HG02943 (cell line): ENCODE measurements at regions not wholly inside any gene's neighbourhood (a gene's known extent, or its start where the extent isn't known, plus 50 kb on each side); places are given as distances from the start of the nearest gene placed in this dataset.

Source experiments
- ATAC-seq: cut with Tn5 transposase; IDR thresholded peaks from one replicate; pipeline ENCODE4 v1.9.1; 2021; ENCODE audit warnings: mild to moderate bottlenecking, low read depth, moderate library complexity; ENCODE audit not compliant: unreplicated experiment

DNA sequence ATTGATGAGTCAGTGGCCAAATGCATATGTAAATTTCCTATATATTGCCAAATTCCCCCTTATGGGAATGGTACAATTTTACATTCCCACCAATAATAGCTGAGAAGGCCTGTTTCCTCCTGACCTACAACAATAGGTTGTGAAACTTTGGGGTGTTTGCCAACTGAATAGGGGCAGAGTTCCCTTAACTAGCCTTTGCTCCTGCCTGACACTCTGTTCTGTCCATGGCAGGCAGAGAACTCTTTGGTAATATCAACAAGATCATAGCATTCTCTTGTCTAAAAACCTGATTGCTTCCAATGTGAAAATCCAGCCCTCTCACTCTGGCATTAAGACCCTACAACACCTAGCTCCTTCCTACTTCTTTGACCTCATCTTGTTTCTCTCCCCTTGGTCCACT lies 149.7 kb downstream of the HAPSTR1 start:
- ATAC-seq = no peak

DNA sequence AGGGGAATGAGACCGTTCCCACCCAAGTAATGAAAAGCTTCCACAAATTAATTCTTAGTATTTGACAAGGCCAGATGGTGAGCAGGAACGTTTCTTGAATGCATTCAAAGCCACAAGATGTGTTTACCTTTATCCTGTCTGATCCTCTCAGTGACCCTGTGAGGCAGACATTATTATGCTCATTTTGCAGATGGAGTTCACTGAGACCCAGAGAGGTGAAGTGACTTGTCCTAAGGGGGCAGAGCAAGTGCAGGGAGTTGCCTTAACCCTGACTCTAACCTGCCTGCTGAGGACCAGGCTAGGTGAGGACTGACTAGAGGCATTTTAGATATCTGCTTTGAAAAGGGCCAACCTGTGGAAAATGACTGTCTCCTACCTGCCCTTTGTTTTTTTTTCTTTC lies 156.7 kb downstream of the HAPSTR1 start:
- ATAC-seq = no peak

DNA sequence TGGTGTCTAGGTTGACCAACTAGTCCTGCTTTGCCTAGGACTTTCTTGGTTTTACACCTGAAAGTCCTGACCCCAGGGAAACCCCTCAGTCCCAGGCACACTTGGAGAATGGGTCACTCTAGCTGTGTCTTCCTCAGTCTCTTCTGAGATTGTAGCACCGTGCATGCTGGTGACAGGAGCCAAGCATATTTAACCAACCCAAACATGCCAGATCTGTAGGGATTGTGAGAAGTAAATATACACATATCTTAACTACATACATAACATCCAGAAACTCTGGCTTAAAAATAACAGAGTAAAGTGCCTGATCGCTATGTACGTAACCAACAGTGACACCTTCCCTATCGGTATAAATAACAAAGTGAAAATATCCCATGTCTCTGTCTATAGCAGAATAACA lies 158.1 kb downstream of the HAPSTR1 start:
- ATAC-seq = no peak

DNA sequence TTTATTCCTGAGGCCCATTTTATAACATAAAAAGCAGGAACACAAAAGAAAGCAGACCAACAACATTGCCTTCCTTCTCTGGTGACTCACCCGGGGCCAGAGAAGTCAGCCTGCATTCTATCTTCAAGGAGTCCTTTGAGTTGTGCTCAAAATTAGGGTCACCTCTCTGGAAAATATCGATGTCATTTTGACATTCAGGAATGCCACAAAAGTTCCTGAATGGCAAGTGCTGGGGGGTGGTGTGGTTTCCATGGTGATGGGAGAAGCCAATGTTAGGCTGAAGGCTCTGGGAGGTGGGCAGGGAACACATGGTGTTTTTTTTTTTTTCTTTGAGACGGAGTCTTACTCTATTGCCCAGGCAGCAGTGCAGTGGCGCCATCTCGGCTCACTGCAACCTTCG lies 159.6 kb downstream of the HAPSTR1 start:
- no peak for ATAC-seq

DNA sequence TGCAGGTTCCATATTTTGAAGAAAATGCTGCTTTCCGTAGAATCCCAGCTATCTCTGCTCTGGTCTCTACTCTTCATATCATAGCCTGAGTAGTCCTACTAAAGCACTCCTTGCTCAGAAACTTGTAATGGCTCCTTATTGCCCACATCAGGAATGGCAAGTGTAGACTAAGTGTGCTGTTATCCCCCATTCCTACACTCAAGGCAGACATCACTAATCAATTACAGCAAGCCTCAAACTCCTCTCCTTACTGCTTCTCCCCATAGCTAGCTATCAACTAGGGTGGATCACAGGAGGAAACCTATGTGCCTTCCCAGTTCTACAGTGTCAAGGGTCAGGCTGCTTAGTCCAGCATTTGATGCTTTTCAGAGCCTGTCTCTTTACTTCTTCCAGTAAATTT lies 163.4 kb downstream of the HAPSTR1 start:
- no peak for ATAC-seq

DNA sequence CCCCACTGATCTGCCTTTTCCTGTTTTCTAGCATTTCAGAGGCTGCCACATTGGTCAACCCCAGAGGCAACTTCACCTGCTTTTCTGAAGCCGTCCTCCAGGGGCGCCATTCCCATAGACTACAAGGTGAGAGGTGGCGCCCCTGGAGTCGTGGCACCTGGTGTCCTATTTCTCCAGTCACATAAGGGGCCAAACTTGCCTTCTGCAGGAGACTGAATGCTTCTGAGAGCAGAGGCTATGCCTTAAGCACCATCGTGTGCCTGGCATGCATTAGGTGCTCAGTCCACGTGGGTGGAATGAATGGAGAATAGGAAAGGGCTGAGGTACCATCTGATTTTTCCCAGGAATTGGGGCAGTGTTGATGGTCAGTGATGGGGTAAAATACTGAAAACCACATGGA lies 164.8 kb downstream of the HAPSTR1 start:
- no peak for ATAC-seq

DNA sequence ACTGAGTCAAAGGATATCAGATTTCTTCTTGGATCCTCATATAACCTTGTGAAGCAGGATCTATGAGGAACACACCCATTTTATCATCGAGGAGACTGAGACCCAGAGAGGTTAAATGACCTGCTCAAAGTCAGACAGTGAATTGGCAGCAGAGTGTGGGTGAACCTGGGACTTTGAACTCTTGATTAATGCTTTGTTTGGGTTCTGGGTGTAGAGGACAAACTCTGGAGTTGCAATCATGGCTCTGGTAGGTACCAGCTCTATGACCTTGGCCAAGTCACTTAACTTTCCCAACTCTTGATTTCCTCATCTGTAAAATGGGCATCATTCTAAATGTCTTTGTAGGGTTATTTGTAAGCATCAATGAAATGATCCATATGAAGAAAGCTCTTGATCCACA lies 166.4 kb downstream of the HAPSTR1 start:
- ATAC-seq = no peak

DNA sequence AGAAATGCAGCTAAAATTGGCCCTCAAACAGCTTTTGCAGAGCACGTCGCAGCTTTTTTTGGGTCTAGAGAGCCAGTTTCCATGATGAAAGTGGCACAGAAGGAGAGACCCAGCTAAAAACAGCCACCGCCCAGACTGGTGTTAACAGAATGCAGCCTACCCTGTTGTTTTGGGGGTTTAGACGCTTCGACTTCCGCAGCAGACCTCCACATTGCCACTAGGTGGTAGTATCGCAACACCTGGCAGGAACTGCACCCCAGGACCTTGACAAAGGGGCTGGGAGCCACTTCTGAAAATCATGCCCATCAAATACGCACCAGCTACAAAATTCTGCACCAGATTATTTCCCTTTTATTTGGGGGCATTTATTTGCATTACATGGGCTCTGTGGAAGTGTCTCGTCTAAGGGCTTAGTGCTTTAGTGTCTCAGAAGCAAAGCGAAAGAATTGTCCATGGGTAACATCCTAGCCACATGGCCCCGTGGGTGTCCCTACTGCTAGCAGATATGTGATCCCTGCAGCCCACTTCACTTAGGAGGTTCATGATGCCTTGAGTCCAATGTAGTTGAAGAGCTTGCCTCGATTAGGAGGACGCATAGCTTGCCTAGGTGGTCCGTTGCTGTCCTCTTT lies 167.1 kb downstream of the HAPSTR1 start:
- no peak for ATAC-seq

DNA sequence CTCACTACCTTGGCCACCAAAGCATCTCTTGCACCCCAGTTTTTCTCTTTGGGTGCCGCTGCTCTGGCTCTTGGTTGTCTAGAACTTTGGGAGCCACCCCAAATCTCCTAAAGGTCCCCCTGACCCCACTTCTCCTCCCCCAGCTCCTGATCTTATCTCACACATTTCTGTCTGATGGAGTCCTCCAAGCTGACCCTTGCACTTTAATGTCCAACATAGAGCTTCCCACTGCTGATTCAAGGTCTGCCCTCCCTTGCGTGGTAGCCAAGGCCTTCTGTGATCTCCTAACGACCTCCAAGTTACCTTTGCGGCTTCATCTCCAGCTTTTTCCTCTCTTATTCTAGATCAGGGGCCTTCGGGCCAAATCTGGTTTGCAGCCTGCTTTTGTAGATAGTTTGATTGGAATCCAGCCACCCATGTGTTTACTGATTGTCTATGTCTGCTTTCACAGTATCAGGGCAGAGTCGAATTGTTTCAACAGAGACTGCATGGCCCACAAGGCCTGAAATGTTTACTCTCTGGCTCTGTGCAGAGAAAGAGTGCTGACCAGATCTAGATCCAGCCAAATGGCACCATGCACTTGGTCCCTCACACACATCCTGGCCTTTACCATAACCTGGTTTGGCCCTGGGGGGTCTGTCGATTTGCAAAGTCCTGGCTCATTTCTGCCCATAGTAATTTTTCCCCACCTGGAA lies 168.6 kb downstream of the HAPSTR1 start:
- no peak for ATAC-seq

DNA sequence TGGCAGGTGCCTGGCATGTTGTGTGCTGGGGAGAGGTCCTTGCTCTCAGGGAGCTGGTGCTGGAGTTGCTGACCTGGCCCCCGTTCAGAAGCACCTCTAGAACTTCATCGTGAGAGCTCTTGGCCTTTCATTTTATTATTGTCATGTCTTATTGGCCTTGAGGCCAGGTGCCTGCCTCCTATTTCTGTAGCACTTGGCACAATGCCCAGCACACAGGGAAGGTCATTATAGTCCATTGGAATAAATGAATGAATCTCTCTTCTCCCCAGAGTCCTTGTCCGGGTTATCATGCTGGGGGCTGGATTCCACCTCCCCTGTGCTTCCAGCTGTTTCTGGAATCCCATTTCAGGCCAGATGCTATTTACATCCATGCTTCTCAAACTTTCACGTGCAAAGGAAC lies 169.2 kb downstream of the HAPSTR1 start:
- ATAC-seq = no peak

DNA sequence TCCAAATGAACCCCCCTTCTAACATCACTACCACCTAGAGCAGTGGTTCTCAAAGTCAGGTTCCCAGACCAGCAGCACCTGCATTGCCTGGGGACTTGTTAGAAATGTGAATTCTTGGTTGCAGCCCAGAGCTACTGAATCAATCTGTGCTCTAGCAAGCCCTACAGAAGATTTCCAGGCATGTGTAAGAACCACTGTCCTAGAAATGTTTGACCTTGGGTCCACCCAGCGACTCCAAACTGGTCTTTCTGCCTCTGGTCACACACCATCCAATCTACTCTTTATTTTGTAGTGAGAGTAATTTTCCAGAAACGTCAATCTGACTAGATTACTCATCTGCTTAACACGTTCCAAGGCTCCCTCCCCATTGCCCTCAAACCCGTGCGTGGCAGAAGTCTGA lies 169.9 kb downstream of the HAPSTR1 start:
- ATAC-seq = no peak

DNA sequence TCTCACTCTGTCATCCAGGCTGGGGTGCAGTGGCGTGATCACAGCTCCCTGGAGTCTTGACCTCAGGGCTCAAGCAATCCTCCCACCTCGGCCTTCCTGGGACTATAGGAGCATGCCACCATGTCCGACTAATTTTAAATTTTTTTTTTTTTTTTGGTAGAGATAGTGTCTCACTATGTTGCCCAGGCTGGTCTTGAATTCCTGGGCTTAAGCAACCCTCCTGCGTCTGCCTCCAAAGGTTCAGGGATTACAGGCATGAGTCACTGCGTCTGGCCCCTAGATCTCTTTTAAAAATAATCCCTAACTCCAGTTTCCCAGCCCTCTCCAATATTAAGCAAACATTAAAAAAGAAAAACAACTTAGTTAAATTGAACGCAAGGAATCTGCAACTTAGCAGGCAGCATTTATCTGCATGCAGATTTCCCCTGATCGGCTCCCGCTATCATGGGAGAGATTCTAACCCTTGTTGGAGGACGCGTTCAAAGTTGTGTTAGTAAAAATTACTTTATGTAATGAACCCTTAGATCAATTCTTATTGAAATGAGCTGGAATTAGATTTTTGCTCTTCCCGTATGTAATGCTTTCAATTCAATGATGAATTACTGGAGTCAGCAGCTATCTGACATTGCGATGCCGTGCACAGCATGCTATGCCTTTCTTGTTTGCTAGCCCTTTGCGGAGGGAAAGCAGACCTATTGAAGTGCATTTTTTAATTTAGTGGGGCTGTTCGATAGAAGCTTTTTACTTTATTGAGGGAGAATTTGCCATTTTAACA lies 171.7 kb downstream of the HAPSTR1 start:
- no peak for ATAC-seq

DNA sequence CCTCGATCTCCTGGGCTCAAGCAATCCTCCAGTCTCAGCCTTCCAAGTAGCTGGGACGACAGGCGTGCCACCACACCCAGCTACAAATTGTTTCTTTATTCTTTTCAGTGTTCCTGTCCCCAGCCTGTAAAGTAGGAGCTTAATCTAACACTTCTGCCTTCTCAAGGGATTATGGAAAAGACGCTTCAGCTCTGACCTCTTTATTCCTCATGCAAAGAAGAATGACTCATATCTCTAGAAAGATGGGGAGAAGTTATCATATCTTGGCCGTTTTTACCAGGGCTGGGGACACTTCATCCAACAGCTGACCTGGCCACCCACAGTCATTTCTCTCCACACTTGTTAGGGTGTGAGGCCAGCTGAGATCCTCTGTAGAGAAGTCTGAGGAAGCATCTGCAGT lies 172.6 kb downstream of the HAPSTR1 start:
- ATAC-seq = no peak

DNA sequence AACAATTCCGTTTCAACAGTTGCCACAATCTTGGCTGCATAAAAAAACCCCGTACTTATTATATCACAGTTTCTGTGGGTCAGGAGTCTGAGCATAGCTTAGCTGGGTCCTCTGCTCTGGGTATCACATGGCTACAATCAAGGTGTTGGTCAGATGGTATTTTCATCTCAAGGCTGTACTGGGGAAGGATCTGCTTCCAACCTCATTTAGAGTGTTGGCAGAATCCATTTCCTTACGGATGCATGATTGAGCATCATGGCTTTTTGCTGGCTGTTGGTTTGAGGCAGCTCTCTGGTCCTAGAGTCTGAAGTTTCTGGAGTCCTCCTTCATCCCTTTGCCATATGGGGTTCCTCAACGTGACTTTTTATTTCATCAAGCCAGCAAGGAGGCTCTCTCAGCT lies 177.0 kb downstream of the HAPSTR1 start:
- no peak for ATAC-seq

DNA sequence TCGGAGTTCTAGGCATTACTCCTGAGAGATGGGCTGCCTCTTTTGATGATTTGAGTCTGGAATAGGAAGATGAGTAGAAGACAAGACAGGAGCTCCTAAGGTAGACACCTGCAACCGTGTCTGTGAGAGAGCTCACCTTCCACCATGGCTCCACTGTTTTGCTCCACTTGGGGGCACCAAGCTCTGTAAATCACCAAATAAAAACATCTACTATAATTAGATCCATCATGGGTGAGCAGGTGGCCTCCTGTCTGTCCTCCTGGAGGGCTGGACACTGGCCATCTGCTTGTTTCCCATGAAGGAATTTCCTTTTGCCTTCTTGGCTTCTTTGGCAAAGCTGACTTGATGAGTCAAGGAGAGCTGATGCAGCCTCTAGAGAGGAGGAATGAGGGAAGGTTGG lies 179.0 kb downstream of the HAPSTR1 start:
- no peak for ATAC-seq

DNA sequence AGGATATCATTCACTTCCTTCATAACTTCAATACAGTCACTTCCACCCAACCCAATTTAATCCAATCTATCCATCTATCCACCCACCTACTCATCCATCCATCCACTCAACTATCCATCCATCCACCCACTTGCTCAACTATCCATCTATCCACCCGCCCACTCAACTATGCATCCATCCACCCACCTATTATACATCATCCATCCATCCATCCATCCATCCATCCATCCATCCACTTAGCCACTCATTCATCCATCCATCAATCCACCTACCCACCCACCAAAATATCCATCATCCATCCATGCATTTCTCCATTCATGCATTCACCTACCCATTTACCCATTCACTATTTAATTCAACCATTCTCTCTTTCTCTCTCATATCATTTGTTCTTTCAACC lies 179.5 kb downstream of the HAPSTR1 start:
- no peak for ATAC-seq

DNA sequence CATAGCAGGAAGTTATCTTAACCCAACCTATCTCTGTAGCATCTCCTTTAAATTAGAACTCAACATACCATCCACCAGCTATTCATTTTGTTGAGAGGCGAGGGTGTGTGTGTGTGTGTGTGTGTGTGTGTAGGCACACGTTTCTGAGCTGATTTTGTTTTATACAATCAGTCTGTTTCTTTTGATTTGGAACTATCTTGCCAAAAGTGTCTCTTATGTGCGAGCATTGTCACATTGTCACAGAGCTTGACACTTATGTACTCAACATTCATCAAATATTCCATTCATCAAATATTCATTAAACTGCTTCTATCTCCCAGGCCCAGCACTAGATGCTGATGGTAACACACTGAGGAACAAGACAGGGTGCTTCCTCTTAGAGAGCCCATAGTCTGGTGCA lies 180.4 kb downstream of the HAPSTR1 start:
- no peak for ATAC-seq

DNA sequence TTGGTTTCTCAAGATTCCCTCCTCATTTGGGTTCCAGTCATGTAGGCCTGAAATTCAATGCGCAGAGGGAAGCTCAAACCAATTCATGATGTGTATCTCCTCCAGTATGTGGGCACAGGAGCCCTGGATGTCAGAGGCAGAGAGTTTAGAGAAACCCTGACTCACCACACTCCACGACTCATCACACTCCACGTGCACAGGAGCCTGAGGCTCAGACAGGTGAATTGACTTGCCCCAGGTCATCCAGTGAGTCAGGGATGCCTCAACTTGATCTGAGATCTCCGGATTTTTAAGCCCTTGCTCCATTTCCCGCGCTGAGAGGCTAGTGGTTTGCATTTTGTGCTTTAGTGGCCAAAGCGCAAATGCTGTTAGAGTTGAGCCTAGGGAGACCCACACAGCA lies 183.9 kb downstream of the HAPSTR1 start:
- ATAC-seq = no peak

DNA sequence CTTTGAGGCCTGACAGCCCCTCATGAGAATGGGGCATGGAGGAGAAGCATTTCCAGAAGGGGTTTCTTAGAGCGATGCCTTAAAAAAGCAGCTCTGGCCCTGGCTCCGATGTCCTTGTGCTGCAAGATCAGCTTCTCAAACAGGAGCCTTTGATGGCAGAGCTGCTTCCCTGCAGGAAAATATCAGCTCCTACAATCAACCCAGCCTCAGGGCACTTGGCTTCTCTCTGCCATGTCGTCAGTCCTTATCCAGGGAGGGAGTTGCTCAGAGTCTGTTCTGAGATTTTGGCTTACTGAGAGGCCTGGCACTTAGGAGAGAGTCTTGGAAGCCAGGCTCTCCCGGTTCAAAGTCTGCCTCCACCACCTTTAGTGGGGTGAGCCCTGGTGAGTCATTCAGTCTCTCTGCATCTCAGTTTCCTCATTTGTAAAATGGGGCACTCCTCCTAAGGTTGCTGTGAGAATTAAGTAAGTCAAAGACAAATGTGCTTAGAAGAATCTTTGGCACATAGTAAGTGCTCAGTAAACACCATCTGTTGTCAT lies 184.4 kb downstream of the HAPSTR1 start:
- ATAC-seq = no peak

DNA sequence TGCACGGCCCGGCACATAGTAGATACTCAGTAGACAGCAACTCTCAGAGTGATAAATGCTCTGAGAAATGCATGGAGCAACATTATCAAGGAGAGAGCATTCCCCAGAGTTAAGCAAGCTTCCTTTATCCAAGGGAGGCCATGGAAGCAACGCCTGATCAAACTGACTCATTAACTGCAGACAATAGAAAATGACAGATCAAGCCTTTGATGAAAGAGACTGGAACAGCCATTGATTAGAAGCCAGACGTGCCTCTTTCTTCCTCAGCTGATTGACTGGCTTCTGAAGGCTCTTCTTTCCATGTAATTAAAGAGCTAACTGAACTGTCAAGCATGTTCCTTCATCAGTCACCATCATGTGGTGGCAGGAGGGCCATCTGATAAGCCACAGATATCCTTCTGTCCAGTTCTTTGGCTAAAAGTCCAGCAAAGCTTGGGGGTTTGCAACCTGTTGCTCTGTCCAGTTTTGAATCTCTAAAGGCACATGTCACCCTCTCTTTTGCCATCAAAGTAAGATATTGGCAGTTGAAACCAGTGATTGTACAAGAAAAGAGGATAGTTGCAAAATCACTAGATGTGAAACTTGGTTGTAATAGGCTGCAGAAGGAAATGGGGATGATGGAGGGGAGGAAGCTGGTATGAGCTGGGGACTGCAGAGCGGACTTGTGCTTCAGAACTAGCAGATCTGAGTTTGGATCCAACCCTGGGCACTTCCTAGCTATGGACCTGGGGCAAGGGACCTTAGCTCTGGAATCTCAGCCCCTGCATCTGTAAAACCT lies 188.0 kb downstream of the HAPSTR1 start:
- no peak for ATAC-seq

DNA sequence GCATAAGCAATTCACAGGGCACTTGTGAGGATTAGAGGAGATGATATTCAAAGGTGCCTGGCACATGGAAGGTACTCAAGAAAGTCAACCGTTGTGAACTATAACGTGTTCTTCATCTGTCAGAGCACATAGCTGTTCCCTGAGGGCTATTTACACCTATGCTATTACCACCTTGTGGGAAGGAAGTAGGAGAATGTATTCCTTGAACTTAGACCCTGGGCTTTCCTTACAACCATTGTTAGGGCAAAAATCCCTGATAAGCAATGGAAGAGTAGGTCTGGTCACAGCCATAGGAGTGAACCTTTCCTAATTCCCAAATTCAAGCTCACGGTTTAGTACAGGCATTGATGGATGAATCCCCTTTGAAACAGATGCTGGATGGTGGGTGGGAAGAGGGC lies 188.6 kb downstream of the HAPSTR1 start:
- no peak for ATAC-seq
